GM21360 (cell line): ENCODE measurements at regions not wholly inside any gene's neighbourhood (a gene's known extent, or its start where the extent isn't known, plus 50 kb on each side); places are given as distances from the start of the nearest gene placed in this dataset.
"Not testable (repeated sequence)": the region's sequence is repeated elsewhere in the genome, so short reads cannot be mapped to it uniquely, and the experiment has no call there.

Source experiments
- ATAC-seq: cut with Tn5 transposase; IDR thresholded peaks from one replicate; pipeline ENCODE4 v1.9.1; 2021; ENCODE audit warnings: mild to moderate bottlenecking, moderate library complexity; ENCODE audit not compliant: unreplicated experiment

- ATAC-seq = no peak
Observed at GRCh38 chr13:64758521-64759244, 2471.5 kb downstream of the PCDH9 start.

GRCh38 chr13:64756621-64757020 is 2473.5 kb downstream of the PCDH9 start:
- ATAC-seq = no peak

- ATAC-seq = no peak
Observed at GRCh38 chr13:64755961-64756360, 2474.2 kb downstream of the PCDH9 start.

- ATAC-seq = no peak
Observed at GRCh38 chr13:64753233-64754000, 2476.7 kb downstream of the PCDH9 start.

GRCh38 chr13:64749301-64749700 is 2480.8 kb downstream of the PCDH9 start:
- no peak for ATAC-seq

GRCh38 chr13:64746845-64747244 is 2483.3 kb downstream of the PCDH9 start:
- no peak for ATAC-seq

- no peak for ATAC-seq
Observed at GRCh38 chr13:64740493-64740892, 2489.6 kb downstream of the PCDH9 start.

GRCh38 chr13:64725492-64725891 is 2504.6 kb downstream of the PCDH9 start:
- no peak for ATAC-seq

GRCh38 chr13:64723724-64724123 is 2506.4 kb downstream of the PCDH9 start:
- no peak for ATAC-seq

GRCh38 chr13:64718116-64718515 is 2512.0 kb downstream of the PCDH9 start:
- no peak for ATAC-seq

- no peak for ATAC-seq
Observed at GRCh38 chr13:64716936-64717335, 2513.2 kb downstream of the PCDH9 start.

GRCh38 chr13:64709079-64709478 is 2521.1 kb downstream of the PCDH9 start:
- ATAC-seq = no peak

- ATAC-seq = no peak
Observed at GRCh38 chr13:64704121-64704649, 2526.0 kb downstream of the PCDH9 start.

- no peak for ATAC-seq
Observed at GRCh38 chr13:64697226-64697625, 2532.9 kb downstream of the PCDH9 start.

GRCh38 chr13:64688893-64689677 is 2541.1 kb downstream of the PCDH9 start:
- ATAC-seq = no peak

- ATAC-seq = not testable (repeated sequence)
Observed at GRCh38 chr13:64686536-64686935, 2543.6 kb downstream of the PCDH9 start.

GRCh38 chr13:64684685-64685431 is 2545.3 kb downstream of the PCDH9 start:
- no peak for ATAC-seq

GRCh38 chr13:64684108-64684507 is 2546.0 kb downstream of the PCDH9 start:
- no peak for ATAC-seq

- no peak for ATAC-seq
Observed at GRCh38 chr13:64680739-64681138, 2549.4 kb downstream of the PCDH9 start.

GRCh38 chr13:64675255-64675892 is 2554.8 kb downstream of the PCDH9 start:
- no peak for ATAC-seq
